ENCODE measurements at regions not wholly inside any gene's neighbourhood (a gene's known extent, or its start where the extent isn't known, plus 50 kb on each side); places are given as distances from the start of the nearest gene placed in this dataset.

DNA sequence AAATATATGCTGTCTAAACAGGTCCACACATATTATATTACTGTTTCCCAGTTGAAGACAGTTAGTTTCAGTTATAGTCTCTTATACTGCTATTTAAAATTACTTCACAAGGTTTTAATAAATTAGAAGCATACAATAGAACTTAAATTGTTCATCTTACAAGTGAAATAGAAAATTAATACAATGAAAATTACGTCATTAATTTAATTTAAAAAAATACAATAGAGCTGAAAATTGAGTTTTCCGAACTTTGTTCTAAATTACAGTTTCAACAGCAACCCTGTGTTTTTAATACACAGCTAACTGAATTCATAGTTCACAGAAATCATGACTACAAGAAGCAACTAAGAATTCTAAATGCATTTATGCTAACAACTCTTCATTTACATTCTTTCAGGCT is 525.7 kb upstream of the FOXG1 start:
- Histone ChIP-seq H3K36me3 (replicated peaks in 1 of 2; ENCODE audit: control insufficient read depth in 2 of 2, insufficient read depth in 2 of 2, low read length in 2 of 2) (no peaks in the 10 kb centered on the region), H3K27ac (replicated peaks; ENCODE audit: low read length) (no peak overlapping the region), H2BK5ac (ENCODE audit: low read length) (no peak overlapping the region), H4K8ac (ENCODE audit: low read depth, low read length) (no peak overlapping the region), H3K4ac (ENCODE audit: low read length) (no peak overlapping the region), H4K91ac (ENCODE audit: low read depth, low read length, poor library complexity) (no peak overlapping the region), H2AFZ (ENCODE audit: low read length) (no peak overlapping the region), H3K79me1 (ENCODE audit: low read depth, low read length) (no peaks in the 10 kb centered on the region), H3K27me3 (ENCODE audit: control insufficient read depth in 3 of 3, insufficient read depth in 3 of 3, low read depth in 1 of 3, low read length in 3 of 3) (no peaks in the 10 kb centered on the region), H3K9me3 (replicated peaks in 1 of 2; ENCODE audit: control insufficient read depth in 2 of 2, insufficient read depth in 1 of 2, low read depth in 1 of 2, low read length in 2 of 2) (no peaks in the 10 kb centered on the region), H3K4me1 (ENCODE audit: control insufficient read depth in 2 of 2, insufficient read depth in 1 of 2, low read depth in 1 of 2, low read length in 2 of 2) (no peaks in the 10 kb centered on the region), H3K14ac (ENCODE audit: low read length) (no peak overlapping the region), H3K9ac (ENCODE audit: low read depth, low read length, poor library complexity) (no peak overlapping the region), H2AK5ac (ENCODE audit: low read depth, low read length) (no peak overlapping the region), H2BK12ac (ENCODE audit: low read length) (no peak overlapping the region), H2BK15ac (ENCODE audit: low read length) (no peak overlapping the region), H2BK120ac (ENCODE audit: low read depth, low read length) (no peak overlapping the region), H3K23ac (ENCODE audit: low read depth, low read length, poor library complexity) (no peak overlapping the region), H3K4me3 (ENCODE audit: low read length in 2 of 2) (no peak overlapping the region), H3K4me2 (ENCODE audit: insufficient read depth, low read length, poor library complexity, severe bottlenecking) (no peak overlapping the region), H3K18ac (ENCODE audit: low read length) (no peak overlapping the region)
- no CpG with 5 or more reads among the region's 2 CpGs for WGBS, 2 donors (ENCODE audit: extremely low coverage in 2 of 2, insufficient read length in 2 of 2, insufficient replicate concordance in 1 of 2)
- DNase-seq (ENCODE audit: low spot score): no peak

DNA sequence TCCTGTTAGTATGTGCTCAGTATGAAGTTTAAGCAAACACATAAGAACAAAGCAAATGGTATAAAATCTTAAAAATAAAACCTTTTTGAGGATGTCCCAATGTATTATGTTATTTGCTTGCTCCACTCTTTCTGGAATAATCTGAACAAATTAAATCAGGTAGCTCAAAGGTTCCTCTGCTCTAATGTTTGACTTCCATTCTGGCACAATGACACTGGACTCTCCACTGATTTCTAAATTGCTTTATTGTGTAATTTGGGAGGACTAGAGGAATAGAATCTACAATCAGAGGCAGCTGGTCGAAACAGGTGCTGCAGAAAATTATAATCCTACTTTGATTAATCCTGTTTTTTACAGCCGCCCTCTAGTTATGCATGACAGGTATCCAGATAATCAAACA is 523.7 kb upstream of the FOXG1 start:
- H3K4me3 ChIP-seq (ENCODE audit: low read length in 2 of 2): no peak overlapping the region
- H2AFZ ChIP-seq (ENCODE audit: low read length): no peak overlapping the region
- no peak overlapping the region for H3K9ac ChIP-seq (ENCODE audit: low read depth, low read length, poor library complexity)
- no peak overlapping the region for H3K4me2 ChIP-seq (ENCODE audit: insufficient read depth, low read length, poor library complexity, severe bottlenecking)
- H4K8ac ChIP-seq (ENCODE audit: low read depth, low read length): no peak overlapping the region
- no peak overlapping the region for H2BK120ac ChIP-seq (ENCODE audit: low read depth, low read length)
- no peak for DNase-seq (ENCODE audit: low spot score)
- no peak overlapping the region for H2BK15ac ChIP-seq (ENCODE audit: low read length)
- no peak overlapping the region for H3K14ac ChIP-seq (ENCODE audit: low read length)
- H3K23ac ChIP-seq (ENCODE audit: low read depth, low read length, poor library complexity): no peak overlapping the region
- no peaks in the 10 kb centered on the region for H3K36me3 ChIP-seq (replicated peaks in 1 of 2; ENCODE audit: control insufficient read depth in 2 of 2, insufficient read depth in 2 of 2, low read length in 2 of 2)
- H3K9me3 ChIP-seq (replicated peaks in 1 of 2; ENCODE audit: control insufficient read depth in 2 of 2, insufficient read depth in 1 of 2, low read depth in 1 of 2, low read length in 2 of 2): no peaks in the 10 kb centered on the region
- no peak overlapping the region for H4K91ac ChIP-seq (ENCODE audit: low read depth, low read length, poor library complexity)
- no peak overlapping the region for H2BK5ac ChIP-seq (ENCODE audit: low read length)
- WGBS, 2 donors (ENCODE audit: extremely low coverage in 2 of 2, insufficient read length in 2 of 2, insufficient replicate concordance in 1 of 2): no CpG with 5 or more reads among the region's 2 CpGs
- H3K79me1 ChIP-seq (ENCODE audit: low read depth, low read length): no peaks in the 10 kb centered on the region
- no peak overlapping the region for H2BK12ac ChIP-seq (ENCODE audit: low read length)
- H2AK5ac ChIP-seq (ENCODE audit: low read depth, low read length): no peak overlapping the region
- no peak overlapping the region for H3K4ac ChIP-seq (ENCODE audit: low read length)
- no peak overlapping the region for H3K27ac ChIP-seq (replicated peaks; ENCODE audit: low read length)
- H3K18ac ChIP-seq (ENCODE audit: low read length): no peak overlapping the region
- no peaks in the 10 kb centered on the region for H3K27me3 ChIP-seq (ENCODE audit: control insufficient read depth in 3 of 3, insufficient read depth in 3 of 3, low read depth in 1 of 3, low read length in 3 of 3)
- no peaks in the 10 kb centered on the region for H3K4me1 ChIP-seq (ENCODE audit: control insufficient read depth in 2 of 2, insufficient read depth in 1 of 2, low read depth in 1 of 2, low read length in 2 of 2)

DNA sequence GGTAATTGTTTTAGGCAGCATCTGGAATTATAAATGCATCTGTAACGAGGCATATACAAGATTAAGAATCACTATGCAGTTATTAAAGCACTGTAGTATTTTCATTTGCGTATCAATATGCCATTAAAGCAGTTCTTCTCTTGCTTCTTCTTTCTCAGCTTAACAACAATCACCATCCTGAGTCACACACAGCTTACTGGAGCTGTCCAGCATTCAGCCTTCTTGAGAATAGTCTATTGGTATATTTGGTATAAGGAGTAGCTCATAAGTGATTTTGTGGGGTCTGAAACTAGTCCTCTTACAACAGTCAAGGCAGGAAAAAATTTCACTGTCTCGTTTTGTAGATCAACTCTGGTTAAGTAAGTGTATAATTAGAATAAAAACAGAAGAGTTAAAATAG is 523.0 kb upstream of the FOXG1 start:
- H3K23ac ChIP-seq (ENCODE audit: low read depth, low read length, poor library complexity): no peak overlapping the region
- DNase-seq (ENCODE audit: low spot score): peak; percentile 8
- no CpG with 5 or more reads among the region's 3 CpGs for WGBS, 2 donors (ENCODE audit: extremely low coverage in 2 of 2, insufficient read length in 2 of 2, insufficient replicate concordance in 1 of 2)

DNA sequence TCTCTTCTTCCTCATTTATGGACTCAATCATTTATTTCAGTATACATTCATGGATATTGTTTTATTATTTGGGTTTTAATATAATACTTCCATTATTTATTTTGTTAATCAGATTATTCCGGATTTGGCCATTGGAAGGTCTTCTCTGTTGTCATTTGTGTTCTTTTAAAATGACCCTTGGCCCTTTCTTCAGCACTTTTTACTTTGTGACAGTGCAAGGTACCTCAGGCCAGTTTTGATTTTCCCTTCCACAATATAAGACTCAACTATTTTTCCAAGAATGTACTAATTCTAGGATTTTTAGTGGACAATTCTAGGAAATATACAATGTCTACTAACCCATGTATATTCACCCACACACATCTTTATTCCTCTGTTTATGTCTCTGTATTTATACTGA is 521.4 kb upstream of the FOXG1 start:
- no peak overlapping the region for H3K14ac ChIP-seq (ENCODE audit: low read length)
- no CpG with 5 or more reads among the region's 1 CpG for WGBS, 2 donors (ENCODE audit: extremely low coverage in 2 of 2, insufficient read length in 2 of 2, insufficient replicate concordance in 1 of 2)

More for the DNA sequence above, 523.0 kb upstream of the FOXG1 start:
- no peak overlapping the region for H3K14ac ChIP-seq (ENCODE audit: low read length)
- H2BK15ac ChIP-seq (ENCODE audit: low read length): no peak overlapping the region
- no peaks in the 10 kb centered on the region for H3K27me3 ChIP-seq (ENCODE audit: control insufficient read depth in 3 of 3, insufficient read depth in 3 of 3, low read depth in 1 of 3, low read length in 3 of 3)
- no peak overlapping the region for H3K4ac ChIP-seq (ENCODE audit: low read length)
- H2BK5ac ChIP-seq (ENCODE audit: low read length): no peak overlapping the region
- H2AK5ac ChIP-seq (ENCODE audit: low read depth, low read length): no peak overlapping the region
- no peak overlapping the region for H3K18ac ChIP-seq (ENCODE audit: low read length)
- no peaks in the 10 kb centered on the region for H3K79me1 ChIP-seq (ENCODE audit: low read depth, low read length)
- no peak overlapping the region for H3K9ac ChIP-seq (ENCODE audit: low read depth, low read length, poor library complexity)
- H3K36me3 ChIP-seq (replicated peaks in 1 of 2; ENCODE audit: control insufficient read depth in 2 of 2, insufficient read depth in 2 of 2, low read length in 2 of 2): no peaks in the 10 kb centered on the region
- H2BK12ac ChIP-seq (ENCODE audit: low read length): no peak overlapping the region
- no peak overlapping the region for H3K27ac ChIP-seq (replicated peaks; ENCODE audit: low read length)
- no peak overlapping the region for H4K91ac ChIP-seq (ENCODE audit: low read depth, low read length, poor library complexity)
- no peaks in the 10 kb centered on the region for H3K4me1 ChIP-seq (ENCODE audit: control insufficient read depth in 2 of 2, insufficient read depth in 1 of 2, low read depth in 1 of 2, low read length in 2 of 2)
- no peak overlapping the region for H2AFZ ChIP-seq (ENCODE audit: low read length)
- H3K4me2 ChIP-seq (ENCODE audit: insufficient read depth, low read length, poor library complexity, severe bottlenecking): no peak overlapping the region
- no peaks in the 10 kb centered on the region for H3K9me3 ChIP-seq (replicated peaks in 1 of 2; ENCODE audit: control insufficient read depth in 2 of 2, insufficient read depth in 1 of 2, low read depth in 1 of 2, low read length in 2 of 2)
- no peak overlapping the region for H3K4me3 ChIP-seq (ENCODE audit: low read length in 2 of 2)
- H2BK120ac ChIP-seq (ENCODE audit: low read depth, low read length): no peak overlapping the region
- H4K8ac ChIP-seq (ENCODE audit: low read depth, low read length): no peak overlapping the region

More for the DNA sequence above, 521.4 kb upstream of the FOXG1 start:
- no peak for DNase-seq (ENCODE audit: low spot score)
- no peak overlapping the region for H3K4me2 ChIP-seq (ENCODE audit: insufficient read depth, low read length, poor library complexity, severe bottlenecking)
- H3K23ac ChIP-seq (ENCODE audit: low read depth, low read length, poor library complexity): no peak overlapping the region
- no peak overlapping the region for H4K8ac ChIP-seq (ENCODE audit: low read depth, low read length)
- no peak overlapping the region for H2AK5ac ChIP-seq (ENCODE audit: low read depth, low read length)
- H2AFZ ChIP-seq (ENCODE audit: low read length): no peak overlapping the region
- no peak overlapping the region for H2BK12ac ChIP-seq (ENCODE audit: low read length)
- H2BK5ac ChIP-seq (ENCODE audit: low read length): no peak overlapping the region
- no peak overlapping the region for H3K27ac ChIP-seq (replicated peaks; ENCODE audit: low read length)
- no peak overlapping the region for H3K4me3 ChIP-seq (ENCODE audit: low read length in 2 of 2)
- no peaks in the 10 kb centered on the region for H3K79me1 ChIP-seq (ENCODE audit: low read depth, low read length)
- H3K4ac ChIP-seq (ENCODE audit: low read length): no peak overlapping the region
- no peaks in the 10 kb centered on the region for H3K9me3 ChIP-seq (replicated peaks in 1 of 2; ENCODE audit: control insufficient read depth in 2 of 2, insufficient read depth in 1 of 2, low read depth in 1 of 2, low read length in 2 of 2)
- no peak overlapping the region for H4K91ac ChIP-seq (ENCODE audit: low read depth, low read length, poor library complexity)
- H3K36me3 ChIP-seq (replicated peaks in 1 of 2; ENCODE audit: control insufficient read depth in 2 of 2, insufficient read depth in 2 of 2, low read length in 2 of 2): no peaks in the 10 kb centered on the region
- no peaks in the 10 kb centered on the region for H3K27me3 ChIP-seq (ENCODE audit: control insufficient read depth in 3 of 3, insufficient read depth in 3 of 3, low read depth in 1 of 3, low read length in 3 of 3)
- no peak overlapping the region for H3K18ac ChIP-seq (ENCODE audit: low read length)
- H2BK120ac ChIP-seq (ENCODE audit: low read depth, low read length): no peak overlapping the region
- no peak overlapping the region for H3K9ac ChIP-seq (ENCODE audit: low read depth, low read length, poor library complexity)
- no peaks in the 10 kb centered on the region for H3K4me1 ChIP-seq (ENCODE audit: control insufficient read depth in 2 of 2, insufficient read depth in 1 of 2, low read depth in 1 of 2, low read length in 2 of 2)
- no peak overlapping the region for H2BK15ac ChIP-seq (ENCODE audit: low read length)

Measured in neuronal stem cell (in vitro differentiated cells).